Stomach smooth muscle (tissue), 2 donors: ENCODE measurements at regions not wholly inside any gene's neighbourhood (a gene's known extent, or its start where the extent isn't known, plus 50 kb on each side); places are given as distances from the start of the nearest gene placed in this dataset.

ENCODE experiments used
- H3K27ac ChIP-seq: one replicate; pipeline ENCODE4 v1.7.0; 2013; ENCODE audit warnings: mild to moderate bottlenecking, low read length, inconsistent platforms
- H3K27me3 ChIP-seq, 2 donors: one replicate each; pipeline ENCODE4 v1.7.0; 2013; ENCODE audit warnings: low read length in 2 of 2; ENCODE audit not compliant: insufficient read depth in 2 of 2, control insufficient read depth in 1 of 2
- H3K36me3 ChIP-seq, 2 donors: one replicate each; pipeline ENCODE4 v1.7.0; 2013; ENCODE audit warnings: low read length in 2 of 2; ENCODE audit not compliant: control insufficient read depth in 2 of 2, insufficient read depth in 2 of 2
- H3K4me1 ChIP-seq: one replicate; pipeline ENCODE4 v1.7.0; 2013; ENCODE audit warnings: low read length; ENCODE audit not compliant: control insufficient read depth, insufficient read depth
- H3K4me3 ChIP-seq, 2 donors: one replicate each; pipeline ENCODE4 v1.7.0; 2013; ENCODE audit warnings: low read length in 2 of 2
- H3K9ac ChIP-seq, 2 donors: one replicate each; pipeline ENCODE4 v1.7.0; 2013; ENCODE audit warnings: low read length in 2 of 2, mild to moderate bottlenecking in 1 of 2
- H3K9me3 ChIP-seq, 2 donors: one replicate each; pipeline ENCODE4 v1.7.0; 2013; ENCODE audit warnings: low read length in 2 of 2; ENCODE audit not compliant: control insufficient read depth in 2 of 2
- donor health status: healthy.
- donor health status: Pancreatic carcinoma.

GRCh38 chr11:8822469-8822868 is 88.5 kb upstream of the AKIP1 start:
- H3K27ac ChIP-seq: no peak overlapping the region

DNA sequence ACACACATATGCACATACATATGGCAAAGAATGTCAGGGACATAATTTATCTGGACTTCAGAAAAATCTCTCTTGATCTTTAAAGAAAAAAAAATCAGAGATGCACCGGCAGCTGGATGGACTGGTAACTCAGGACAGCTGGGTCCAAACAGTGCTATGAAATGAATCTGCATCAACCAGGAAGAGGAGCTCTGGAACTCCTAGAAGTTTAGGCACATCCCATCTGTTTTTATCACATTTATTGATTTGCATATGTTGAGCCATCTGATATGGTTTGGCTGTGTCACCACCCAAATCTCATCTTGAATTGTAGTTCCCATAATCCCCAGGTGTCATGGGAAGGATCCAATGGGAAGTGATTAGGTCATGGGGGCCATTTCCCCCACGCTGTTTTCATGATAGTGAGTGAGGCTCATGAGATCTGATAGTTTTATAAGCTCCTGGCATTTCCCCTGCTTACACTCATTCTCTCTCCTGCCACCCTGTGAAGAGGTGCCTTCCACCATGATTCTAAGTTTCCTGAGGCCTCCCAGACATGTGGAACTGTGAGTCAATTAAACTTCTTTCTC is 87.7 kb upstream of the AKIP1 start:
- Histone ChIP-seq H3K36me3 (peaks cover 0 to 5% of the 10 kb centered on the region in 2 donors), H3K9ac (no peak overlapping the region), H3K4me1 (no peaks in the 10 kb centered on the region), H3K27ac (no peak overlapping the region), H3K9me3 (no peaks in the 10 kb centered on the region), H3K4me3 (no peak overlapping the region), H3K27me3 (no peaks in the 10 kb centered on the region)

More at GRCh38 chr11:8822469-8822868, 88.5 kb upstream of the AKIP1 start:
- Histone ChIP-seq H3K9me3 (no peaks in the 10 kb centered on the region), H3K4me3 (no peak overlapping the region), H3K27me3 (no peaks in the 10 kb centered on the region), H3K9ac (no peak overlapping the region), H3K4me1 (no peaks in the 10 kb centered on the region), H3K36me3 (peaks cover 0 to 4% of the 10 kb centered on the region in 2 donors)

GRCh38 chr11:8826139-8826786 is 84.7 kb upstream of the AKIP1 start:
- H3K4me3 ChIP-seq: no peak overlapping the region
- no peaks in the 10 kb centered on the region for H3K9me3 ChIP-seq
- H3K27me3 ChIP-seq: no peaks in the 10 kb centered on the region
- no peak overlapping the region for H3K9ac ChIP-seq
- H3K27ac ChIP-seq: no peak overlapping the region
- H3K4me1 ChIP-seq: no peaks in the 10 kb centered on the region
- H3K36me3 ChIP-seq: peaks cover 0 to 16% of the 10 kb centered on the region in 2 donors

DNA sequence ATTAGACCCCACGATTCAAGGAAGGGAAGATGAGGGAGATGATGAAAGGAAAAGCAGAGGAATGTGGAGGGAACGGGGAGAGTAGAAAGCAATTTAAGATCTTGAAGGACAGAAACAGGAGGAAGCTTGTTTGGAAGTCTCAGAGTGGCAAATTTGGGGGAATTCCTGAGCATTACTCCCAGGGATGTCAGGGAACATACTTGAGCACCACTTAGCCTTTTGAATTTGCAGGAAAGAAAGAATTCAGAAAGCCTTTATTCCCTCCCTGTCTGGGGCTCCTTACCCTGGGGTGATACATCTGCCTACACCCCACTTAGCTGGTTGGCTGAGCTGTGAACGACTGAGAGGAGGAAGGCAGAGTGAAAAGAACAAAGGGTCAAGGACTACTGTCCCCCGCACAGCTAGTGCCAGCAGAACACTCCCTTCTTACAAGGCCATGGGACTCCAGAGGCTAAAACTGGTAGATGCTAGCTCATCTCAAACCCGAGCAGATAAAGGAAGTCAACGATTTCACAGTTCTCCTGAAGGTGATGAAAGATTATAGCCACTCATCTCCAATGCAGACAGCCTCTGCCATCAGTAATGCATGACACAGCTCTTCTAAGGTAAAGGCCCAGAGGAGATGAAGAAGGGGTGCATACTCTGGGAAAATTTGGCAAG is 84.0 kb upstream of the AKIP1 start:
- no peak overlapping the region for H3K27ac ChIP-seq
- no peaks in the 10 kb centered on the region for H3K9me3 ChIP-seq
- H3K36me3 ChIP-seq: peaks cover 0 to 16% of the 10 kb centered on the region in 2 donors
- H3K4me1 ChIP-seq: peaks cover 6% of the 10 kb centered on the region
- no peak overlapping the region for H3K4me3 ChIP-seq
- no peak overlapping the region for H3K9ac ChIP-seq
- H3K27me3 ChIP-seq: no peaks in the 10 kb centered on the region

DNA sequence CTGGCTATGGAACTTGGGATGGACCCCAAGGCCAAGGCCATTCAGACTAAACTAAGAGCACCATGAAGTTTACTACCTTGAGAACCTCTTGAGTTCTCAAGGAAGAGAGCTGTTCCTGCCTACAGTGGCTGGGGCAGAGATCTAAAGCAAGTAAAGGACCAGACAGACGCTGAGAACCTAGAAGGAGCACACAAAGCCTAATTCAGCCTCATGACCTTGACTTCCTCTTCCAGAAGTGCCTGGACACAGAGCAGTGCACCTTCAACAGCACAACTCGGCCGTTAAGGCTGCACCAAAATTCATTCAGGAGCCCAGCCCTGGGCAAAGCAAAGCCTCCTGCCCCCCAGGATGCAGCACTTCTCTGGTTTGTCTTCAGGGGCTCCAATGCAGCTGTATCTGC is 82.9 kb upstream of the AKIP1 start:
- Histone ChIP-seq H3K9me3 (no peaks in the 10 kb centered on the region), H3K4me1 (peaks cover 16% of the 10 kb centered on the region), H3K9ac (no peak overlapping the region), H3K36me3 (peaks cover 0 to 16% of the 10 kb centered on the region in 2 donors), H3K27me3 (no peaks in the 10 kb centered on the region), H3K4me3 (no peak overlapping the region), H3K27ac (no peak overlapping the region)

- H3K4me1 ChIP-seq: peaks cover 21% of the 10 kb centered on the region
- no peak overlapping the region for H3K9ac ChIP-seq
- no peaks in the 10 kb centered on the region for H3K27me3 ChIP-seq
- H3K36me3 ChIP-seq: peaks cover 0 to 16% of the 10 kb centered on the region in 2 donors
- no peak overlapping the region for H3K27ac ChIP-seq
- H3K9me3 ChIP-seq: no peaks in the 10 kb centered on the region
- H3K4me3 ChIP-seq: no peak overlapping the region
Measured at GRCh38 chr11:8828580-8829361, 82.2 kb upstream of the AKIP1 start.

- peaks cover 0 to 16% of the 10 kb centered on the region in 2 donors for H3K36me3 ChIP-seq
- no peaks in the 10 kb centered on the region for H3K27me3 ChIP-seq
- no peak overlapping the region for H3K9ac ChIP-seq
- no peak overlapping the region for H3K4me3 ChIP-seq
- no peak overlapping the region for H3K27ac ChIP-seq
- no peaks in the 10 kb centered on the region for H3K9me3 ChIP-seq
- peaks cover 26% of the 10 kb centered on the region for H3K4me1 ChIP-seq
Measured at GRCh38 chr11:8829556-8829955, 81.4 kb upstream of the AKIP1 start.

GRCh38 chr11:8830641-8831040 is 80.3 kb upstream of the AKIP1 start:
- peaks cover 0 to 16% of the 10 kb centered on the region in 2 donors for H3K36me3 ChIP-seq
- H3K9me3 ChIP-seq: no peaks in the 10 kb centered on the region
- no peak overlapping the region for H3K27ac ChIP-seq
- no peaks in the 10 kb centered on the region for H3K27me3 ChIP-seq
- peaks cover 30% of the 10 kb centered on the region for H3K4me1 ChIP-seq
- no peak overlapping the region for H3K9ac ChIP-seq
- no peak overlapping the region for H3K4me3 ChIP-seq

GRCh38 chr11:8831861-8832260 is 79.1 kb upstream of the AKIP1 start:
- Histone ChIP-seq H3K27me3 (no peaks in the 10 kb centered on the region), H3K4me1 (peaks cover 30% of the 10 kb centered on the region), H3K9me3 (no peaks in the 10 kb centered on the region), H3K27ac (peak overlapping the region; percentile 92), H3K4me3 (no peak overlapping the region), H3K9ac (no peak overlapping the region), H3K36me3 (peaks cover 0 to 16% of the 10 kb centered on the region in 2 donors)

GRCh38 chr11:8832571-8833260 is 78.3 kb upstream of the AKIP1 start:
- H3K27ac ChIP-seq: peak overlapping the region; percentile 92
- peaks cover 33% of the 10 kb centered on the region for H3K4me1 ChIP-seq
- no peaks in the 10 kb centered on the region for H3K27me3 ChIP-seq
- peak overlapping the region; percentile 21 to 51 for H3K9ac ChIP-seq
- peaks cover 0 to 11% of the 10 kb centered on the region in 2 donors for H3K36me3 ChIP-seq
- H3K9me3 ChIP-seq: no peaks in the 10 kb centered on the region
- H3K4me3 ChIP-seq: peak overlapping the region; percentile 34 to 52
